ENCODE measurements at regions not wholly inside any gene's neighbourhood (a gene's known extent, or its start where the extent isn't known, plus 50 kb on each side); places are given as distances from the start of the nearest gene placed in this dataset.
"Not testable (repeated sequence)": the region's sequence is repeated elsewhere in the genome, so short reads cannot be mapped to it uniquely, and the experiment has no call there.

- not testable (repeated sequence) for DNase-seq
These were observed 101.3 kb upstream of the SEC22B start for GRCh38 chr1:120277428-120278258.

- not testable (repeated sequence) for DNase-seq
These were observed 100.4 kb upstream of the SEC22B start for GRCh38 chr1:120276710-120277109.

DNA sequence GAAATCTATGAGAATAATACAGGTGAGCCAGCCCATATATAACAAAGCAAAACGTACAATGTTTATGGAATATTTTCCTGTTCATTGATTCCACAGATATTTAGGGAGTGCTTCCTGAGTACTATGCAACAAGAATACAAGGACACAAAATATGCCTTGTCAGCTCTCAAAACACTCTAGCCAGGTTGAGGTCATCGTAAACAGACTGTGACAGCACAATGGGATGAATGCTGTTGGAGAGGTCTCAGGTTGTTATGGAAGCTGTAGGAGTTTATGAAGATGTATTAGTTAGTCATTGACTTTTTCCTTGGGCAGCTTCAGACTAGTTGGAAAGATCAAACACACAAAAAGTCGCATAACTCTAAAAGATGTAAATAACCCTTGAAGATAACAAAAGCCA, 98.1 kb upstream of the SEC22B start:
- DNase-seq: not testable (repeated sequence)

DNA sequence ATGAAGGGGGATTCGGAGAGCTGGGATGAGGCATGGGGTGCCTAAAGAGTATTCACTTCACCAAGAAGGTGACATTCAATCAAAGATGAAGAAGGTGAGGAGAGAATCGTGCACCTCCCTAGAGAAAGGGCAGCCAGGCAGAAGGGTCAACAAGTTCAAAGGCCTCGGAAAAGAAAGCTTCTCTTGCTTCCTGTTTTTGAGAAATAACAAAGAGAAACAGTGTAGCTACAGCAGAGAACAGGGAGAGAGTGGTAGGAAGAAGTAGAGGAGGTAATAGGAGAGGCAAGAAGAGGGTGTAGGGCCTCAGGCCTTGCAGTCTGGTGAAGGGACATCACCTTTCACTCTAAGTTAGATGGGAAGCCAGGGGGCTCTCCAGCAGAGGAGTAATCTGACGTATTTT, 97.0 kb upstream of the SEC22B start:
- DNase-seq: not testable (repeated sequence)

DNA sequence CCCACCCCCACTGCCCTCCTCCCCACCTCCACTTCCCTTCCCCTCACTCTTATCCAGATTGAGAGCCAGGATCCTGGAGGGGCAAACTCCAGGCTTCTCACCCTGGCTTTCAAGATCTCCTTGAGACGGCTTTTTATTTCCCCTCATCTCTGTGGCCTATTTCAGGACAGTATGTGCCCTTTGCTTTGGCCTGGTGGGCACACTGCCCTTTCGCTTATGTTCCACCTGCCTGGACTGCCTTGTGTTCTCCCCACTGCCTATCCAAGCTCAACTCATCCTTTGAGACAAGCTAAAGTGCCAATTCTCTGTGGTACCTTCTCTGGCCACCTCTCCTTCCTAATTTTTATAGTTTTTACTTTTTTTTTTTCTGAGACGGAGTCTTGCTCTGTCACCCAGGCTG, 95.9 kb upstream of the SEC22B start:
- not testable (repeated sequence) for DNase-seq

DNA sequence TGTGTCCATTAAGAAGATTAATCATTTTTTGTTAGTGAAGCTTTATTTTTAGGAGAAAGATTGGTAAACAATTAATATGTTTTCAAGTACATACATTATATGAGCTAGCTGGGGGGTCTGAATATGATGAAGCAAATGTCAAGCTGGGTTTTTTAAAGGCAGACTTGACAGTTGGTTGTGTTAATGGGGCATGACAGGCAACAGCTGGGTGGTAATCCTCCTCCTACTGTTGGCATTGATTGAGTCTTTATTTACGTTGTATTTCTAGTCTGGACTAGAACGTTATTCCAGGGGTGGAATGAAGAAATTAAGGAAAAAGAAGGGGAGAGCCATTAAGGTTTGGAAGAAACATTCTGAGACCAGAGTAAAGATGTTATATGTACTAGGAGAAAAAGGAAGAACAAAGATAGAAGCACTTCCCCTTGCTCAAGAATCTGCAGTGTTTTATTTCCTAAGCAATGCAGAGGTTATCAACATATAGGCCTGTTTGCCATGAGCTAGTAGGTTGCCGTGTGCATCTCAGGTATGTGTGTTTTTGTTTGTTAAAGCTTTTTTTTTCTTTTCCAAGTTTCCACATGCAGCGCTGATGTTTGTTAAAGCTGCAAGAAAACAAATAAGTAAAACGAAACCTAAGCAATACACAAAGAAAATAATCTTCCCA, 95.4 kb upstream of the SEC22B start:
- not testable (repeated sequence) for DNase-seq

DNA sequence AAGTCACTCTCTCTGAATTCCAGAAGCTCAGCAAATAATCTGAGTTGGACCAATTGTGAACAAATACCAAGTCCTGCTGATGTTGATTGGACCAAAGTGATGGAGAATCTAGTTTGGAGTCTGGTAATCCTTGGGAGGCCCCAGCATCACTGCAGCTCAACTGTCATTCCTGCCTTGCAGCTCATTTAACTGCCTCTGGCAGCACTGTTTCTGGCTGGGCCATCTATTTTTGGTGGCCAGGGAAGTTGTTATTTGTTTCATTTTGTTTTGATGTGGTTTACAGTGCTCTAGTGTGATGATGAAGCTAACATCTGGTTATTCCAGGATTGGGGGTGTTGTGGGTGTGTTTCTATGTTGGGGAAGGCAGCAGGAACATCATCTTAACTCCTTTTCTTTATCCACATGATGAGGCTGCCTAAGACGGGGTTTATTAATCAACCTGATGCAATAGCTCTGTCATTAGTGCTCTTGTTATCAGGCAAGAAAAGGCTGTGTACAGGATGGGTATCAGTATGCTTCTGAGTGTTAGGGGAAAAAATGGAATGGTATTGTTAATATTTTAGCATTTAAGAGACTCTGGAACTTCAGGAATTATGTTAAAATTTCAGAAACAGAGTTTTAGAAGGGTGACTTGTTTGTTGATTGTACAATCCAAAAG, 91.7 kb upstream of the SEC22B start:
- DNase-seq: not testable (repeated sequence)

- not testable (repeated sequence) for DNase-seq
These were observed 88.2 kb upstream of the SEC22B start for GRCh38 chr1:120264564-120264963.

GRCh38 chr1:120262791-120263751, 86.8 kb upstream of the SEC22B start:
- not testable (repeated sequence) for DNase-seq

DNA sequence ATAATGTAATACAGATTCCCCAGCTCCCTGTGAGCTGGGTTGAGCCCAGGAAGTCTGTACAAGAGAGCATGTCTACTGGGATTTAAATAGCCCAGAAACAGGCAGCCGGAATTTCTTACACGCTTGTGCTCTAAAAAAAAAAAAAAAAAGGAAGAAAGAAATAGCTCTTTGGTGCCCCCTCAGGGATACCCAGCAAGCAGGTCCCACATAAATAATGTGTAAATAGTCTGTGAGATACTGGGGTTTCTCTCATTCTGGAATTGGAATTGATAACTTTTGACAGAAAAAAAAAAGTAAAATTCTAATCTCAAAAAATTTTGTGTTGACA, 81.4 kb upstream of the SEC22B start:
- not testable (repeated sequence) for DNase-seq

- not testable (repeated sequence) for DNase-seq
These were observed 80.9 kb upstream of the SEC22B start for GRCh38 chr1:120257064-120257777.

GRCh38 chr1:120250756-120251155, 74.4 kb upstream of the SEC22B start:
- not testable (repeated sequence) for DNase-seq

GRCh38 chr1:120248726-120249427, 72.6 kb upstream of the SEC22B start:
- not testable (repeated sequence) for DNase-seq

DNA sequence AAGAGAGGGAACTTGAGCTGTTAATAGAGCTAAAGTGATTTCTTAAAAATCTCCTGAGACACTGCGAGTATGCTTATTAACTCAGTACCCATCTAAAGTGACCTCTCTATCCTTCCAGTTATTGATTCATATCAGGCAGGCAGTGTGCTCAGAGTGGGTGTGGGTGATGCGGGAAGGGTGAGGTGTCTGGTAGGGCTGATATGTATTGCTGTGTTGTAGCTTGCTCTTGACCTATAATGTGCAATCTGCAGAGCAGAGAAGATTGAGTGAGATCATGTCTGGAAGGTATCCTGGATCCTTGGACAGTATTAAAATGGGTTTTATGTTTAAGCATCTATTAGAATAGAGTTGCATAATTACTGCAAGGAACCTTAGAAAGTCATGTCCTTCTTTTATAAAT, 71.9 kb upstream of the SEC22B start:
- DNase-seq: not testable (repeated sequence)

GRCh38 chr1:120243867-120244266, 67.5 kb upstream of the SEC22B start:
- not testable (repeated sequence) for DNase-seq

DNA sequence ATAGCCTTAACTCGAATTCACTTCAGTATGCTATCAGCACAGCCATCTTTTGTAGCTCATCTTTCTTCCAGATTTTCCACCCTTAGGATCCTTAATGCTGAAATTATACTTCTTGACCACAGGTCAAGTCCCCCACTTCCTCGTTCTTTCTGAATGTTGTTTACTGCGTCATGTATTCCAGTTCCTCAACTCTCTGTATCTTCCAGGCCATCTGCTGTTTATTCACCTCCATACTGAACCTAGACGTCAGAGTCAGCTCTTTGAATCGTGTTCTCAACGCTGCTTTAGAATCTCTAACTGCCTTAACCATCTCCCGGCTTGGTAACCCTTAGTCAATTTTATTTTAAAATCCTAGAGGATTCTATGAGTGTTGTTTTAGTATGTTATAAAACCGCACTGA, 66.3 kb upstream of the SEC22B start:
- not testable (repeated sequence) for DNase-seq

- DNase-seq: not testable (repeated sequence)
These were observed 65.5 kb upstream of the SEC22B start for GRCh38 chr1:120241868-120242267.

GRCh38 chr1:120240181-120240580, 63.9 kb upstream of the SEC22B start:
- not testable (repeated sequence) for DNase-seq

- DNase-seq: not testable (repeated sequence)
These were observed 63.0 kb upstream of the SEC22B start for GRCh38 chr1:120239351-120239750.

GRCh38 chr1:120238867-120239266, 62.5 kb upstream of the SEC22B start:
- not testable (repeated sequence) for DNase-seq

DNA sequence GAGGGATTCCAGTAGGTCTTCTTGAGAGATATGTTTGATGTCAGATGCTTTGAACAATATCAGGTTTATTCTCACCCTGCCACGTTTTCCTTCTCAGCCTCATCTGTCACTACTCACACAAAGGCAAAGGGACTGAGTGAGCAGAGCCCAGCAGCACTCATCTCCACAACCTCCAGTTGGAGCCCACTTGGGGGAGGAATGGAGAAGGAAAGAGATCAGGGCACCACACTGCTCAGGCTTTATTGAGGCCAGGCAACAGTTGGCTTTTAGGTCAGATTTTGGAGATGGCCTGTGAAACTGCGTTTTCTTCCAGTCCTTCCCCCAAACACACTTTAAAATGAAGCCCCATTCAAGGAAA, 57.3 kb upstream of the SEC22B start:
- DNase-seq: not testable (repeated sequence)
